Peyer's patch (tissue), 4 donors: ENCODE measurements at regions not wholly inside any gene's neighbourhood (a gene's known extent, or its start where the extent isn't known, plus 50 kb on each side); places are given as distances from the start of the nearest gene placed in this dataset.

Experiments
- CTCF ChIP-seq, 6 experiments: fragments of 450-650 bp in 4 of 6; fragments of 200-600 bp in 2 of 6; sonication (generic) in 1 of 6; IDR thresholded peaks; one replicate each; pipeline ENCODE4 v1.5.1; 2017 to 2019; ENCODE audit warnings: antibody characterized with exemption in 6 of 6, mild to moderate bottlenecking in 3 of 6, moderate library complexity in 1 of 6
- POLR2A ChIP-seq, 2 donors: fragments of 450-650 bp; IDR thresholded peaks; one replicate each; pipeline ENCODE4 v1.5.1; 2017; ENCODE audit warnings: antibody characterized with exemption in 2 of 2, mild to moderate bottlenecking in 2 of 2, moderate library complexity in 2 of 2

- TF ChIP-seq CTCF (IDR thresholded peaks at IDR 0.05) (no peak), POLR2A (IDR thresholded peaks at IDR 0.05) (no peak)
Observed at GRCh38 chr12:61934564-61934963, 325.6 kb upstream of the USP15 start.
